OCI-M1 (cell line): ENCODE measurements at regions not wholly inside any gene's neighbourhood (a gene's known extent, or its start where the extent isn't known, plus 50 kb on each side); places are given as distances from the start of the nearest gene placed in this dataset.
"Not testable (repeated sequence)": the region's sequence is repeated elsewhere in the genome, so short reads cannot be mapped to it uniquely, and the experiment has no call there.

Source experiments
- DNase-seq: peaks from one replicate; lab custom pipeline; 2025; lab: John Stamatoyannopoulos, UW

- DNase-seq: no peak
Measured at GRCh38 chr13:50274181-50274580, 258.9 kb downstream of the KCNRG start.

GRCh38 chr13:50275392-50276063, 260.3 kb downstream of the KCNRG start:
- no peak for DNase-seq

- DNase-seq: no peak
Measured at GRCh38 chr13:50276550-50276949, 261.3 kb downstream of the KCNRG start.

- DNase-seq: no peak
Measured at GRCh38 chr13:50277127-50277526, 261.9 kb downstream of the KCNRG start.

GRCh38 chr13:50277906-50278305, 262.7 kb downstream of the KCNRG start:
- no peak for DNase-seq

- no peak for DNase-seq
Measured at GRCh38 chr13:50280441-50280937, 265.2 kb downstream of the KCNRG start.

- no peak for DNase-seq
Measured at GRCh38 chr13:50282016-50282415, 266.8 kb downstream of the KCNRG start.

GRCh38 chr13:50283017-50283416, 267.8 kb downstream of the KCNRG start:
- DNase-seq: no peak

GRCh38 chr13:50284540-50284939, 269.3 kb downstream of the KCNRG start:
- no peak for DNase-seq

GRCh38 chr13:50285283-50285682, 270.0 kb downstream of the KCNRG start:
- no peak for DNase-seq

- DNase-seq: no peak
Measured at GRCh38 chr13:50286324-50286723, 271.1 kb downstream of the KCNRG start.

GRCh38 chr13:50290186-50290585, 274.9 kb downstream of the KCNRG start:
- DNase-seq: peak; percentile 58

GRCh38 chr13:50291611-50292010, 276.4 kb downstream of the KCNRG start:
- DNase-seq: no peak

GRCh38 chr13:50292081-50292480, 276.8 kb downstream of the KCNRG start:
- peak; percentile 17 for DNase-seq

- not testable (repeated sequence) for DNase-seq
Measured at GRCh38 chr13:50294425-50294824, 279.2 kb downstream of the KCNRG start.

GRCh38 chr13:50299546-50300249, 284.5 kb downstream of the KCNRG start:
- no peak for DNase-seq

- DNase-seq: no peak
Measured at GRCh38 chr13:50303963-50304721, 288.9 kb downstream of the KCNRG start.

- no peak for DNase-seq
Measured at GRCh38 chr13:50306156-50306555, 290.9 kb downstream of the KCNRG start.

- no peak for DNase-seq
Measured at GRCh38 chr13:50309318-50309717, 294.1 kb downstream of the KCNRG start.

- DNase-seq: peak; percentile 43
Measured at GRCh38 chr13:50309882-50310594, 294.8 kb downstream of the KCNRG start.

- no peak for DNase-seq
Measured at GRCh38 chr13:50310734-50311133, 295.5 kb downstream of the KCNRG start.

- DNase-seq: no peak
Measured at GRCh38 chr13:50318887-50319286, 303.6 kb downstream of the KCNRG start.
